ENCODE measurements at regions not wholly inside any gene's neighbourhood (a gene's known extent, or its start where the extent isn't known, plus 50 kb on each side); places are given as distances from the start of the nearest gene placed in this dataset.

GRCh38 chr20:20894280-20894679 lies 181.8 kb upstream of the RALGAPA2 start:
- Histone ChIP-seq H3K9me3 (no peaks in the 10 kb centered on the region), H3K36me3 (no peaks in the 10 kb centered on the region), H3K27me3 (peaks cover 0 to 3% of the 10 kb centered on the region in 2 donors), H3K4me1 (no peaks in the 10 kb centered on the region), H3K27ac (no peak overlapping the region), H3K4me3 (no peak overlapping the region)
- intact Hi-C loops (cut with DNase I; ENCODE audit: low total_unique reads), result no loop called here
- TF ChIP-seq POLR2A (IDR thresholded peaks at IDR 0.05) (no peak), POLR2AphosphoS5 (IDR thresholded peaks at IDR 0.05) (no peak), CTCF (IDR thresholded peaks at IDR 0.05) (no peak)
- no peak for DNase-seq (ENCODE audit: low spot score in 2 of 2)

GRCh38 chr20:20892328-20892727 lies 179.9 kb upstream of the RALGAPA2 start:
- H3K4me1 ChIP-seq, result no peaks in the 10 kb centered on the region
- peaks cover 0 to 3% of the 10 kb centered on the region in 2 donors for H3K27me3 ChIP-seq
- DNase-seq (ENCODE audit: low spot score in 2 of 2), result no peak
- no peak overlapping the region for H3K4me3 ChIP-seq
- no peak overlapping the region for H3K27ac ChIP-seq
- intact Hi-C loops (cut with DNase I; ENCODE audit: low total_unique reads), result no loop called here
- no peak for TF ChIP-seq CTCF (IDR thresholded peaks at IDR 0.05)
- no peak for TF ChIP-seq POLR2AphosphoS5 (IDR thresholded peaks at IDR 0.05)
- TF ChIP-seq POLR2A (IDR thresholded peaks at IDR 0.05), result no peak
- no peaks in the 10 kb centered on the region for H3K9me3 ChIP-seq
- no peaks in the 10 kb centered on the region for H3K36me3 ChIP-seq

GRCh38 chr20:20890751-20891150 lies 178.3 kb upstream of the RALGAPA2 start:
- intact Hi-C loops (cut with DNase I; ENCODE audit: low total_unique reads), result no loop called here
- Histone ChIP-seq H3K36me3 (no peaks in the 10 kb centered on the region), H3K4me3 (no peak overlapping the region), H3K9me3 (no peaks in the 10 kb centered on the region), H3K27me3 (peaks cover 0 to 3% of the 10 kb centered on the region in 2 donors), H3K4me1 (no peaks in the 10 kb centered on the region), H3K27ac (no peak overlapping the region)
- DNase-seq (ENCODE audit: low spot score in 2 of 2), result no peak
- no peak for TF ChIP-seq CTCF (IDR thresholded peaks at IDR 0.05)
- TF ChIP-seq POLR2A (IDR thresholded peaks at IDR 0.05), result no peak

GRCh38 chr20:20888936-20889335 lies 176.5 kb upstream of the RALGAPA2 start:
- H3K9me3 ChIP-seq, result no peaks in the 10 kb centered on the region
- peaks cover 0 to 3% of the 10 kb centered on the region in 2 donors for H3K27me3 ChIP-seq
- H3K27ac ChIP-seq, result no peak overlapping the region
- intact Hi-C loops (cut with DNase I; ENCODE audit: low total_unique reads), result no loop called here
- H3K36me3 ChIP-seq, result no peaks in the 10 kb centered on the region
- no peak for DNase-seq (ENCODE audit: low spot score in 2 of 2)
- no peaks in the 10 kb centered on the region for H3K4me1 ChIP-seq
- no peak overlapping the region for H3K4me3 ChIP-seq
- TF ChIP-seq POLR2A (IDR thresholded peaks at IDR 0.05) (no peak), CTCF (IDR thresholded peaks at IDR 0.05) (no peak)

GRCh38 chr20:20888266-20888656 lies 175.8 kb upstream of the RALGAPA2 start:
- intact Hi-C loops (cut with DNase I; ENCODE audit: low total_unique reads), result no loop called here
- Histone ChIP-seq H3K27ac (no peak overlapping the region), H3K27me3 (peaks cover 0 to 3% of the 10 kb centered on the region in 2 donors), H3K9me3 (no peaks in the 10 kb centered on the region), H3K36me3 (no peaks in the 10 kb centered on the region), H3K4me1 (no peaks in the 10 kb centered on the region), H3K4me3 (no peak overlapping the region)
- no peak for DNase-seq (ENCODE audit: low spot score in 2 of 2)
- no peak for TF ChIP-seq POLR2A (IDR thresholded peaks at IDR 0.05)
- no peak for TF ChIP-seq CTCF (IDR thresholded peaks at IDR 0.05)
- TF ChIP-seq POLR2AphosphoS5 (IDR thresholded peaks at IDR 0.05), result no peak

Measured in breast epithelium (tissue), 4 donors.